MM.1S (cell line): ENCODE measurements at regions not wholly inside any gene's neighbourhood (a gene's known extent, or its start where the extent isn't known, plus 50 kb on each side); places are given as distances from the start of the nearest gene placed in this dataset.

Source experiments
- DNase-seq: peaks from one replicate; pipeline ENCODE4 v3.0.0-alpha.2; 2015
- H2AFZ ChIP-seq: fragments of 300-600 bp; sonication (generic); 2 replicates; pipeline ENCODE4 v1.6.0; 2016; ENCODE audit warnings: antibody characterized with exemption, low read length
- H3F3A ChIP-seq: fragments of 300-600 bp; sonication (generic); 2 replicates; pipeline ENCODE4 v1.6.1; 2016; ENCODE audit warnings: mild to moderate bottlenecking, antibody characterized with exemption, low read length, moderate library complexity, mixed read lengths; ENCODE audit not compliant: insufficient read depth
- H3K27ac ChIP-seq: fragments of 300-600 bp; sonication (generic); 2 replicates; pipeline ENCODE4 v1.5.1; 2016; ENCODE audit warnings: mild to moderate bottlenecking, low read length
- H3K27me3 ChIP-seq: fragments of 300-600 bp; sonication (generic); replicated peaks from 2 replicates; pipeline ENCODE4 v1.6.0; 2016; ENCODE audit warnings: low read length; ENCODE audit not compliant: insufficient read depth
- H3K36me3 ChIP-seq: fragments of 300-600 bp; sonication (generic); replicated peaks from 2 replicates; pipeline ENCODE4 v1.6.1; 2016; ENCODE audit warnings: mild to moderate bottlenecking, low read length, mixed read lengths; ENCODE audit not compliant: insufficient read depth
- H3K4me1 ChIP-seq: fragments of 300-600 bp; sonication (generic); 2 replicates; pipeline ENCODE4 v1.6.1; 2016; ENCODE audit warnings: low read length, mixed read lengths
- H3K4me2 ChIP-seq: fragments of 300-600 bp; sonication (generic); 2 replicates; pipeline ENCODE4 v1.6.0; 2016; ENCODE audit warnings: low read depth, low read length
- H3K4me3 ChIP-seq: fragments of 300-600 bp; sonication (generic); 2 replicates; pipeline ENCODE4 v1.5.1; 2016; ENCODE audit warnings: low read length, mixed read lengths
- H3K79me2 ChIP-seq: fragments of 300-600 bp; sonication (generic); 2 replicates; pipeline ENCODE4 v1.6.1; 2016; ENCODE audit warnings: mixed run types, low read length, mixed read lengths
- H3K9ac ChIP-seq: fragments of 300-600 bp; sonication (generic); 2 replicates; pipeline ENCODE4 v1.6.1; 2016; ENCODE audit warnings: low read length, mixed read lengths
- H3K9me2 ChIP-seq: fragments of 300-600 bp; sonication (generic); replicated peaks from 2 replicates; pipeline ENCODE4 v1.6.1; 2016; ENCODE audit warnings: mild to moderate bottlenecking, low read length, mixed read lengths; ENCODE audit not compliant: insufficient read depth
- H3K9me3 ChIP-seq: fragments of 300-600 bp; sonication (generic); replicated peaks from 2 replicates; pipeline ENCODE4 v1.6.1; 2016; ENCODE audit warnings: mild to moderate bottlenecking, low read length, mixed read lengths; ENCODE audit not compliant: insufficient read depth
- H4K20me1 ChIP-seq: fragments of 300-600 bp; sonication (generic); 2 replicates; pipeline ENCODE4 v1.6.1; 2016; ENCODE audit warnings: mild to moderate bottlenecking, low read length, moderate library complexity, mixed read lengths; ENCODE audit not compliant: insufficient read depth
- CTCF ChIP-seq: fragments of 300-600 bp; sonication (generic); IDR thresholded peaks from 2 replicates; pipeline ENCODE4 v1.5.1; 2016; ENCODE audit warnings: antibody characterized with exemption, low read length, mixed read lengths
- EZH2 ChIP-seq: fragments of 300-600 bp; sonication (generic); optimal IDR thresholded peaks from 2 replicates; pipeline ENCODE3; 2017; ENCODE audit warnings: low read depth, mild to moderate bottlenecking, antibody characterized with exemption, low read length, mixed read lengths
- EZH2phosphoT487 ChIP-seq: fragments of 300-600 bp; sonication (generic); IDR thresholded peaks from 2 replicates; pipeline ENCODE4 v1.6.1; 2018; ENCODE audit warnings: antibody characterized with exemption, low read length

DNA sequence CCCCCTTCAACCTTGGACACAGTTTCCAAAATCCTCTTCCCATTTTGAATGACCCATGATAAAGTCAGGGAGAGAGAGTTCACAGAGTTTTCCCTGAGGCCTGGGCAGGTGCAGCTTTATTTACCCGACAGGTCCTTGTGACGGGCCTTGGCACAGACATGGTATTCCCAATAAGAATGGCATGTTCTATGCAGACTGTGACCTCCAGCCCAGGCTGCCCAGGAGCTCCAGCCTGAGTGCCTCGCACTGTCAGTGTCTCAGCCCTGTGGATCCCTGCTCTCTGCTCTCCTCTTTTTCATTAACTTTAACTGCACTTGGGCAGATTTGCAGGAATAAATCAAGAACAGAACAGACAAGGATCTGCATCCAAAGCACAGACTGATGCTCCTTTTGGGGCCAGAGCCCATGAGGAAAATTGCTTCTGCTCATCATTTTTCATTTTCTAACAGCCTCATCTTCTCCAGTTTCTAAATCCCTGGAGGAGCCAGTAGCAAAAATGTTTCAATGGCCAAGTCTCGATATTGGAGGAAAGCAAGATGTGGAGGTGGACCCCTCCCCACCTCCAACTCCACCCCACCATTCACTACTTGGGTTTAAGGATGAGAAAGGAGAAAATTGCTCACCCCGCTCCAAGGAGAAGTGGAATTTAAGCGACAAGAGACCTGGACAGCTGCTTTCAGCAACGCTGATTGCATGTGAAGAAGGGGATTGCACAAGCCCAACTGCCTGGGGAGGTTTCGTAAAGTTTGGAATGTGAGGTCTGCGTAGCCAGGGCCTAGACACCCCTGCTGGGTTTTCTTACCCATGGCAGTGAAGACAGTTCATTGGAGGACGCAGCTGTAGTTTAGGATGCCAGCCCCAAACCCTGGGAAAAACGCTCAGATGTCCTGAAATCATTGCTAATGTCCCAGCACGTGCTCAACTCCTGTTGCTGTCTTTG is 225.9 kb downstream of the WDR11 start:
- H3F3A ChIP-seq, result no peaks in the 10 kb centered on the region
- DNase-seq, result no peak
- no peaks in the 10 kb centered on the region for H4K20me1 ChIP-seq
- H2AFZ ChIP-seq, result no peak overlapping the region
- H3K9me2 ChIP-seq, result no peaks in the 10 kb centered on the region
- no peak overlapping the region for H3K4me3 ChIP-seq
- no peak overlapping the region for H3K9ac ChIP-seq
- H3K79me2 ChIP-seq, result no peaks in the 10 kb centered on the region
- H3K9me3 ChIP-seq, result no peaks in the 10 kb centered on the region
- no peaks in the 10 kb centered on the region for H3K4me1 ChIP-seq
- no peak overlapping the region for H3K27ac ChIP-seq
- no peaks in the 10 kb centered on the region for H3K36me3 ChIP-seq
- TF ChIP-seq CTCF, result no peak
- no peak for TF ChIP-seq EZH2phosphoT487
- no peak for TF ChIP-seq EZH2
- no peak overlapping the region for H3K4me2 ChIP-seq
- H3K27me3 ChIP-seq, result no peaks in the 10 kb centered on the region

DNA sequence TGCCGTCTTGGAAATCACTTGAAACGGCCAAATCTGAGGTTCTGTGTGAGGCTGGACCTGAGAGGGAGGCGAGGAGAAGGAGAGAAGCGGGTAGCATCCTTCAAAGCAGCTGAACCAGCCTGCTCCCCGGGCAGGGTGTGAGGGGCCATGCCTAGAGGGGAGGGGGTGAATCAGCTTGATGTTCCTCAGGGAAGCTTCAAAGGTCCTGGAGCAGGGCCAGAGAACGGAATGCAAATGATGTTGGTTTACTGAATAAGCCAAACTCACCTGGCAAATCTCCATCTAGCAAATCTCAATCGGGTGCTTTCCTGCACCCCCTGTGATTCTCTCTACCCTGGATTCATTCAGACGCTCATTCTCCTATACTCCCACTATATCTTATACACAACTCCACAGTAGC is 226.9 kb downstream of the WDR11 start:
- no peak for TF ChIP-seq CTCF
- TF ChIP-seq EZH2, result no peak
- TF ChIP-seq EZH2phosphoT487, result no peak
- H3K9me2 ChIP-seq, result no peaks in the 10 kb centered on the region
- H3K4me2 ChIP-seq, result no peak overlapping the region
- DNase-seq, result no peak
- H3K4me3 ChIP-seq, result no peak overlapping the region
- no peaks in the 10 kb centered on the region for H3K36me3 ChIP-seq
- no peaks in the 10 kb centered on the region for H3K27me3 ChIP-seq
- no peaks in the 10 kb centered on the region for H4K20me1 ChIP-seq
- H3K9ac ChIP-seq, result no peak overlapping the region
- no peaks in the 10 kb centered on the region for H3F3A ChIP-seq
- no peaks in the 10 kb centered on the region for H3K79me2 ChIP-seq
- no peaks in the 10 kb centered on the region for H3K4me1 ChIP-seq
- no peak overlapping the region for H2AFZ ChIP-seq
- no peaks in the 10 kb centered on the region for H3K9me3 ChIP-seq
- no peak overlapping the region for H3K27ac ChIP-seq

DNA sequence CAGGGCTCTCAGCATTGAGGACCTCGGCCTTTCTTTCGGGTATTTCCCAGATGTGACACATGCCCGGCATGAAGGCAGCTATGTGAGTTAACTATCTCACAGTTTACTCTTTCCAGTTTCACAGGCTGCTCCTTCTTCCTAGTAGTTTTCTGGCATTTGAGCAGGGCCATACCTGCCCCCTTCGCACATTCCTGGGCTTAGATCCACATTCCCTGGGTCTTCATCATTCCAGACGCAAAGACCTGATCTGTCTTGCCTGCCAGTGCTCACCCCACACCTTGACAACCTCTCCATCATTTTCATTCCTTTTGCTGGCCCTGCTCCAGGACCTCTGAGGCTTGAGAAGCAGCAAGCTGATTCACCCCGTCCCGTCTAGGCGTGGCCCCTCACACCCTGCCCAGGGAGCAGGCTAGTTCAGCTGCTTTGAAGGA is 227.5 kb downstream of the WDR11 start:
- Histone ChIP-seq H3K4me1 (no peaks in the 10 kb centered on the region), H2AFZ (no peak overlapping the region), H3K4me2 (no peak overlapping the region), H3K79me2 (no peaks in the 10 kb centered on the region), H3K36me3 (no peaks in the 10 kb centered on the region), H4K20me1 (no peaks in the 10 kb centered on the region), H3K9me2 (no peaks in the 10 kb centered on the region), H3K9ac (no peak overlapping the region), H3F3A (no peaks in the 10 kb centered on the region), H3K4me3 (no peak overlapping the region), H3K27me3 (no peaks in the 10 kb centered on the region), H3K9me3 (no peaks in the 10 kb centered on the region), H3K27ac (no peak overlapping the region)
- DNase-seq, result no peak
- TF ChIP-seq EZH2phosphoT487 (no peak), EZH2 (no peak), CTCF (no peak)
